OCI-LY3 (cell line): ENCODE measurements at regions not wholly inside any gene's neighbourhood (a gene's known extent, or its start where the extent isn't known, plus 50 kb on each side); places are given as distances from the start of the nearest gene placed in this dataset.

Experiments
- H2AFZ ChIP-seq: fragments of 200-600, 300-600 bp; shearing (Covaris generic); 2 replicates; pipeline ENCODE4 v1.6.0; 2014; ENCODE audit warnings: antibody characterized with exemption, low read depth, low read length
- H3K27ac ChIP-seq: fragments of 200-600, 300-600 bp; sonication (generic); 2 replicates; pipeline ENCODE4 v1.5.1; 2014; ENCODE audit warnings: mild to moderate bottlenecking, low read length, moderate library complexity, mixed read lengths
- H3K27me3 ChIP-seq: fragments of 200-600, 300-600 bp; sonication (generic); 2 replicates; pipeline ENCODE4 v1.6.1; 2014; ENCODE audit warnings: low read depth, low read length, mixed read lengths
- H3K36me3 ChIP-seq: fragments of 200-600, 300-600 bp; sonication (generic); replicated peaks from 2 replicates; pipeline ENCODE3; 2014; ENCODE audit warnings: low read depth, low read length, mixed read lengths
- H3K4me1 ChIP-seq: fragments of 300-600, 200-600 bp; sonication (generic); 2 replicates; pipeline ENCODE4 v1.6.1; 2014; ENCODE audit warnings: low read length, mixed read lengths
- H3K4me2 ChIP-seq: fragments of 200-600, 300-600 bp; sonication (generic); 2 replicates; pipeline ENCODE4 v1.6.1; 2014; ENCODE audit warnings: low read length, mixed read lengths
- H3K4me3 ChIP-seq: fragments of 300-600, 200-600 bp; sonication (generic); 2 replicates; pipeline ENCODE4 v1.5.1; 2014; ENCODE audit warnings: antibody characterized with exemption, mild to moderate bottlenecking, low read length, moderate library complexity
- H3K79me2 ChIP-seq: fragments of 300-600, 200-600 bp; shearing (Covaris generic); 2 replicates; pipeline ENCODE4 v1.6.1; 2014; ENCODE audit warnings: mild to moderate bottlenecking, low read length, mixed read lengths
- H3K9ac ChIP-seq: fragments of 300-600, 200-600 bp; shearing (Covaris generic); 2 replicates; pipeline ENCODE4 v1.6.0; 2014; ENCODE audit warnings: mild to moderate bottlenecking, low read length, moderate library complexity
- H3K9me3 ChIP-seq: fragments of 200-600, 300-600 bp; shearing (Covaris generic); 2 replicates; pipeline ENCODE4 v1.6.1; 2014; ENCODE audit warnings: low read length, mixed read lengths; ENCODE audit not compliant: insufficient read depth
- H4K20me1 ChIP-seq: fragments of 200-600, 300-600 bp; sonication (generic); 2 replicates; pipeline ENCODE4 v1.6.1; 2016; ENCODE audit warnings: low read length, mixed read lengths; ENCODE audit not compliant: insufficient read depth
- EZH2phosphoT487 ChIP-seq: fragments of 200-600 bp; shearing (Covaris generic); IDR thresholded peaks from 2 replicates; pipeline ENCODE4 v1.6.1; 2018; ENCODE audit warnings: antibody characterized with exemption, mixed run types, low read depth
- TF ChIP-seq, protein P1 (sequence below): fragments of 200-600, 300-600 bp; sonication (generic); IDR thresholded peaks from 2 replicates; pipeline ENCODE4 v1.5.1; 2014; ENCODE audit warnings: antibody characterized with exemption, low read length, low read depth

DNA sequence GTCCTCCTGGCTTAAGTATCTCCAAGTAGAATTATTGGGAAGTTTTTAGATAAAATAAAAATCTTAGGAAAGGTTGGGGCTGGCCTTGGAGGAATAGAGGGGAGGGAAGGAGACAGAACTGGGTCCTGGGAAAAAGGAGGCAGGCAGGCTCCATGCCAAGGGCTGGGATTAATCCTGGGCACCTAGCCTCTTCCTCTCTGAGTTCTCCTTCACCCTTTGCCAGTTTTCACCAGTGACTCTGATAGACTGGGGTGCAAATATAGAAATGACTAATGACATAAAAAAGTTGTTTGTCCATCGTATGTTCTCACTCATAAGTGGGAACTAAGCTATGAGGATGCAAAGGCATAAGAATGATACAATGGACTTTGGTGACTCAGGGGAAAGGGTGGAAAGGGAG is 81.9 kb downstream of the RMI1 start:
- no peak for TF ChIP-seq EZH2phosphoT487
- TF ChIP-seq, protein P1, sequence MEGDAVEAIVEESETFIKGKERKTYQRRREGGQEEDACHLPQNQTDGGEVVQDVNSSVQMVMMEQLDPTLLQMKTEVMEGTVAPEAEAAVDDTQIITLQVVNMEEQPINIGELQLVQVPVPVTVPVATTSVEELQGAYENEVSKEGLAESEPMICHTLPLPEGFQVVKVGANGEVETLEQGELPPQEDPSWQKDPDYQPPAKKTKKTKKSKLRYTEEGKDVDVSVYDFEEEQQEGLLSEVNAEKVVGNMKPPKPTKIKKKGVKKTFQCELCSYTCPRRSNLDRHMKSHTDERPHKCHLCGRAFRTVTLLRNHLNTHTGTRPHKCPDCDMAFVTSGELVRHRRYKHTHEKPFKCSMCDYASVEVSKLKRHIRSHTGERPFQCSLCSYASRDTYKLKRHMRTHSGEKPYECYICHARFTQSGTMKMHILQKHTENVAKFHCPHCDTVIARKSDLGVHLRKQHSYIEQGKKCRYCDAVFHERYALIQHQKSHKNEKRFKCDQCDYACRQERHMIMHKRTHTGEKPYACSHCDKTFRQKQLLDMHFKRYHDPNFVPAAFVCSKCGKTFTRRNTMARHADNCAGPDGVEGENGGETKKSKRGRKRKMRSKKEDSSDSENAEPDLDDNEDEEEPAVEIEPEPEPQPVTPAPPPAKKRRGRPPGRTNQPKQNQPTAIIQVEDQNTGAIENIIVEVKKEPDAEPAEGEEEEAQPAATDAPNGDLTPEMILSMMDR = no peak
- Histone ChIP-seq H3K79me2 (no peaks in the 10 kb centered on the region), H3K27ac (no peak overlapping the region), H3K4me3 (no peak overlapping the region), H3K27me3 (peaks cover 11% of the 10 kb centered on the region; the same call in 1 of the 2 replicates), H2AFZ (no peak overlapping the region), H4K20me1 (no peaks in the 10 kb centered on the region), H3K4me1 (no peaks in the 10 kb centered on the region), H3K36me3 (no peaks in the 10 kb centered on the region), H3K9me3 (no peaks in the 10 kb centered on the region), H3K9ac (no peak overlapping the region), H3K4me2 (no peak overlapping the region)

DNA sequence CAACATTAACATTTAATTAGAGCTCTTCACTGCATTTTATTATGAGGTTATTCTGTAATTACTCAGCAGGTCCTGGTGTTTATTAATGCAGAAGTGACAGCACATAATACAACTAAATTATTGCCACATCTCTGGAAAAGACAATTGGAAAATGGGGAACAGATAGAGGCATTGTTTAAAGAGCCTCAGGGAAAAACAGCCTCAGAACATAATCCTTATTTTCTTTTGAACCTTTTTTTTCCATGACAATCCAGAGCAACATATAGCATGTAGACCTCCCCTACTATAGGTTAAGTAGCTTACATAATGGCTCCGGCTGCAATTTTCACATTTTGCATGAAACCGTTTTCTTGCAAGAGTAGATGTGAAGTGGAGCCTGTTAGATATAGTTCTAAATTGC is 87.2 kb downstream of the RMI1 start:
- TF ChIP-seq, protein P1 = no peak
- no peak for TF ChIP-seq EZH2phosphoT487
- Histone ChIP-seq H3K27me3 (no peaks in the 10 kb centered on the region), H3K36me3 (no peaks in the 10 kb centered on the region), H4K20me1 (no peaks in the 10 kb centered on the region), H3K79me2 (no peaks in the 10 kb centered on the region), H3K4me1 (no peaks in the 10 kb centered on the region), H3K4me2 (no peak overlapping the region), H3K27ac (no peak overlapping the region), H2AFZ (no peak overlapping the region), H3K9ac (no peak overlapping the region), H3K9me3 (no peaks in the 10 kb centered on the region), H3K4me3 (no peak overlapping the region)

DNA sequence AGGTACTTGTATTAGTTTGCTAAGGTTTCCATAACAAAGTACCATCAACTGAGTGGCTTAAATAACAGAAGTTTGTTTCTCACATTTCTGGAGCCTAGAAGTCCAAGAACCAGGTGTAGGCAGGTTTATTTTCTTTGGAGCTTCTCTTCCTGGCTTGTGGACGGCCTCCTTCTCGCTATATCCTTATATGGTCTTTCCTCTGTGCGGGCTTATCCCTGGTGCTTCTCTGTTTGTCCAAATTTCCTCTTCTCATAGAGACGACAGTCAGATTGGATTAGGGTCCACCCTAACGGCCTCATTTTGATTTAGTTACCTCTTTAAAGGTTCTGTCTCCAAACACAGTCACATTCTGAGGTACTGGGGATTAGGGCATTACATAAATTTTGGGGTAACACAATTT is 88.3 kb downstream of the RMI1 start:
- no peak overlapping the region for H2AFZ ChIP-seq
- no peak overlapping the region for H3K4me3 ChIP-seq
- no peaks in the 10 kb centered on the region for H3K27me3 ChIP-seq
- no peaks in the 10 kb centered on the region for H4K20me1 ChIP-seq
- no peak overlapping the region for H3K27ac ChIP-seq
- TF ChIP-seq, protein P1 = no peak
- no peak for TF ChIP-seq EZH2phosphoT487
- no peak overlapping the region for H3K4me2 ChIP-seq
- no peaks in the 10 kb centered on the region for H3K9me3 ChIP-seq
- no peak overlapping the region for H3K9ac ChIP-seq
- no peaks in the 10 kb centered on the region for H3K36me3 ChIP-seq
- no peaks in the 10 kb centered on the region for H3K4me1 ChIP-seq
- no peaks in the 10 kb centered on the region for H3K79me2 ChIP-seq

DNA sequence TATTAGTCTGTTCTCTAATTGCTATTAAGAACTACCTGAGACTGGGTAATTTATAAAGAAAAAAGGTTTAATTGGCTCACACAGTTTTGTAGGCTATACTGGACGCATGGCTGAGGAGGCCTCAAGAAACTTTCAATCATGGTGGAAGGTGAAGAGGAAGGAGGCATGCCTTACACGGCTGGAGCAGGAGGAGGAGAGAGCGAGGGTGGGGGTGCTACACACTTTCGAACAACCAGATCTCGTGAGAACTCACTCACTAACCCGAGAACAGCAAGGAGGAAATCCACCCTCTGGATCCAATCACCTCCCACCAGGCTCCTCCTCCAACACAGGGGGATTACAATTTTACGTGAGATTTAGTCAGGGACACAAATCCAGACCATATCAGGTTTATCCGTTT is 90.0 kb downstream of the RMI1 start:
- Histone ChIP-seq H4K20me1 (no peaks in the 10 kb centered on the region), H2AFZ (no peak overlapping the region), H3K4me2 (no peak overlapping the region), H3K27me3 (no peaks in the 10 kb centered on the region), H3K79me2 (no peaks in the 10 kb centered on the region), H3K9me3 (no peaks in the 10 kb centered on the region), H3K9ac (no peak overlapping the region), H3K36me3 (no peaks in the 10 kb centered on the region), H3K27ac (no peak overlapping the region), H3K4me3 (no peak overlapping the region), H3K4me1 (no peaks in the 10 kb centered on the region)
- TF ChIP-seq EZH2phosphoT487 = no peak
- TF ChIP-seq, protein P1 = no peak
